Fibroblast of the aortic adventitia (primary cell): ENCODE measurements at regions not wholly inside any gene's neighbourhood (a gene's known extent, or its start where the extent isn't known, plus 50 kb on each side); places are given as distances from the start of the nearest gene placed in this dataset.

Experiments used
- DNase-seq: peaks from one replicate; pipeline ENCODE4 v3.0.0-alpha.2; 2010; ENCODE audit warnings: low read depth
- H3K4me3 ChIP-seq: 2 replicates; pipeline ENCODE4 v1.5.1; 2011; ENCODE audit warnings: low read depth, mild to moderate bottlenecking, control low read depth, low read length, moderate library complexity
- TF ChIP-seq, protein P1 (sequence below): IDR thresholded peaks from 2 replicates; pipeline ENCODE4 v1.5.1; 2011; ENCODE audit warnings: mild to moderate bottlenecking, low read length, control low read depth, inconsistent platforms; ENCODE audit not compliant: insufficient read depth

DNA sequence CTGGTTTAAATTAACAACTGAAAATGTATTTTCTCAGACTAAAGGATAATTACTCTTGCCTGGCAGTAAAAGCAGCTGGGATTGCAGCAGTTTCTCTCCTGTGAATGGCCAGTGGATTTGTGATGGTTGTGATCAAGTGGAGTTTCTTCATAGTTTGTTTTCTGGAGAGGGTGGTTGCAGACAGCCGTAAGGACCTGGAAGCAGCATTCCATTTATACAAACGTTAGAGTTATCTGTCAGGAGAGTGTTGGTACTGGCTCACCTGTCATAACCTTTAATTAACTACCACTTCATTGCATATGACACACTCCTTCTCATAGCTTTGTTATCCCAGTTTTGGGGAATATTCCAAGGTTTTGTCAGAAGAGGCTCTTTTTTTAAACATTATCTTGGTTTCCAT, 258.4 kb upstream of the SLC10A2 start:
- TF ChIP-seq, protein P1, sequence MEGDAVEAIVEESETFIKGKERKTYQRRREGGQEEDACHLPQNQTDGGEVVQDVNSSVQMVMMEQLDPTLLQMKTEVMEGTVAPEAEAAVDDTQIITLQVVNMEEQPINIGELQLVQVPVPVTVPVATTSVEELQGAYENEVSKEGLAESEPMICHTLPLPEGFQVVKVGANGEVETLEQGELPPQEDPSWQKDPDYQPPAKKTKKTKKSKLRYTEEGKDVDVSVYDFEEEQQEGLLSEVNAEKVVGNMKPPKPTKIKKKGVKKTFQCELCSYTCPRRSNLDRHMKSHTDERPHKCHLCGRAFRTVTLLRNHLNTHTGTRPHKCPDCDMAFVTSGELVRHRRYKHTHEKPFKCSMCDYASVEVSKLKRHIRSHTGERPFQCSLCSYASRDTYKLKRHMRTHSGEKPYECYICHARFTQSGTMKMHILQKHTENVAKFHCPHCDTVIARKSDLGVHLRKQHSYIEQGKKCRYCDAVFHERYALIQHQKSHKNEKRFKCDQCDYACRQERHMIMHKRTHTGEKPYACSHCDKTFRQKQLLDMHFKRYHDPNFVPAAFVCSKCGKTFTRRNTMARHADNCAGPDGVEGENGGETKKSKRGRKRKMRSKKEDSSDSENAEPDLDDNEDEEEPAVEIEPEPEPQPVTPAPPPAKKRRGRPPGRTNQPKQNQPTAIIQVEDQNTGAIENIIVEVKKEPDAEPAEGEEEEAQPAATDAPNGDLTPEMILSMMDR: no peak
- no peak for DNase-seq
- no peak overlapping the region for H3K4me3 ChIP-seq

DNA sequence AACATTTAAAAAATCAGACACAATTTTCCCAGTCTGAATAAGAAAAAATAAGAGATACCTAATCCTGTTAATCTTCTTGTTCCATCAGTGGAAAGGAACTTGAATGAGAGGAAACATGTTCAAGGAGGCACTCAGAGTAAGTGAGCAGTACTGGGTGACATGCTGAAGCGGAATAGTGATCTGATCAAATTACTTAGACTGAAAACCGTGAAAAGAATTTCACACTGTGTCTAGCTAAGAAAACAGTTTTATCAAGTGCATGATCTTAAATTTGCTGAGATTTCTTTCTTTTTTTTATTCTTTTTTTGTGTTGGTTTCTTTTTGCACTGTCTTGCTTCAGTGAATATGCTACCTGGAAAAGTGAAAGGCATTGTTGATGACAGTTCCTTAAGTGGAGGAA, 249.5 kb upstream of the SLC10A2 start:
- TF ChIP-seq, protein P1: no peak
- no peak overlapping the region for H3K4me3 ChIP-seq
- DNase-seq: no peak

DNA sequence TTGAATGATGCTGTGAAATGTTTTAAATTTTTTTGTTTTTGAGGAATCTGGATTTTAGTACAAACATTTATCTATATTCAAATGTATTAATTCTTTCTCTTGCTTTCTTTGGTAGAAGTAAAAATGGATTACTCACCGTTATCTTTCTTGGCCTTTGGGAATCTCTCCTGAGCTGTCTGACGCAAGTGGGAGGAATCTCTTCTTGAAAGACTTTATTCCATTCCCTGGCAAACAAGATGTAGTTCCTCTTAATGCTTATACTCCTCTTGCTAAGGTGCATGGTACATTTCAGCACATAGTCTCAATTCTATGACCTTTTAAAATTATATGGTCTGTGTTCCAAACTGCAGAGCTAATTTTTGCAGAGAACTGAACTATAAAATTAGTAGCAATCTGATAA, 246.2 kb upstream of the SLC10A2 start:
- TF ChIP-seq, protein P1: no peak
- no peak for DNase-seq
- H3K4me3 ChIP-seq: no peak overlapping the region

DNA sequence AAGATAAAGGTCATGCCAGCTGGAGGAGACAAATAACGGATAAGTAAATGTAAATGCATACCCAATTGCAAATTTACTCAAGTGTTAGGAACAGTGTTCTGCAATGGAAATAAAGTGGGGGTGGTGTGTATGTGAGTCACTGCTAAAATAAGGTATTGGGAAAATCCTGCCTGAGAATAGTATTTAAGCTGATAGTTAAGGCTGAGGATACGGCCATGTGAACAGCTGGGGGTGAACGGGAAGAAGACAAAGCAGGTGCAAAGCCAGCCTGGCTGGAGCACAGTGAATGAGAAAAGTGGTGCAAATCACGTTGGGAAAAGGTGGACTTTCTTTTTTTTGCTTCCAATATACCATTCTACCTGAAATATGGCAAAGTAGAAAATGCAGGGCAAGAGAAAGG, 242.4 kb upstream of the SLC10A2 start:
- TF ChIP-seq, protein P1: no peak
- no peak overlapping the region for H3K4me3 ChIP-seq
- no peak for DNase-seq

DNA sequence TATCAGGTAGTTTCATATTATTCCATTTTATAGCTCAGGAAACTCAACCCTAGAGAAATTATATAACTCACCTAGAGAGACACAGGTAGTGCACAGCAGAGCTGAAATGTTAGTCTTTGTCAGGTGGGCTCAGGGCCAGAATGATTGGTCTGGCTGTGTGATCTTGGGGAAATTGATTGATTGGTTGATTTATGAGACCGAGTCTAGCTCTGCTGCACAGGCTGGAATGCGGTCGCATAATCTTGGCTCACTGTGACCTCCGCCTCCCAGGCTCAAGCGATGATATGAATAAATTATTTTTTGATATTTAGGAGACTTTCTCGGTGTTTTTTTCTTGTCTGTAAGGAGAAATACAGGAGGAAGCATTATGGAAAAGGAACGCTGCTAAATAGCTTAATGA, 239.9 kb upstream of the SLC10A2 start:
- no peak overlapping the region for H3K4me3 ChIP-seq
- TF ChIP-seq, protein P1: no peak
- no peak for DNase-seq

DNA sequence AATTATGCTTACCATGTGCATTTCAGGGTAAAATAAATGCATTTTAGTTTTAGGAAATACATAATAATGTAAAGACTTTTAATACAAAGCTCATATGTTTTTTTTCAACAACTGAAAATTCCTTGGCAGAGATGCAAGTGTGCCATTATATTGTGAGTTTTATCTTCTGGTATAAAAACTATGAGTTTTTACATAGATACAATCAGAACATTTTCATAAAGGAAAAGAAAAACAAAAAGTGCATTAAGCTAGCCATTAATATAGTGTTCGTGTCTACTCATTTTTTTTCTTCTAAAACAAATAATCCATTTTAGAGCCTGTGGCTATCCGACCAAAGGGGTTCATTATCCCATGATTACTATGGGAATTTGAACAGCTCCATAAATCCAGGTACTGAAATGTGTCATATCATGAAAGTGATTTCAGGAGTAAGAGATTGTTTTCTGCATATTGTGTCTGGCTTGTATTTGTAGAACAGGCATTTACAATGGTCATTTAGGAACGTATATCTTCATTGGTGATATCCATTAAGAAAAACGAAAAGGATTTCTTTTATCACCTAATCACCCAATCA, 236.9 kb upstream of the SLC10A2 start:
- no peak for DNase-seq
- TF ChIP-seq, protein P1: no peak
- H3K4me3 ChIP-seq: no peak overlapping the region

DNA sequence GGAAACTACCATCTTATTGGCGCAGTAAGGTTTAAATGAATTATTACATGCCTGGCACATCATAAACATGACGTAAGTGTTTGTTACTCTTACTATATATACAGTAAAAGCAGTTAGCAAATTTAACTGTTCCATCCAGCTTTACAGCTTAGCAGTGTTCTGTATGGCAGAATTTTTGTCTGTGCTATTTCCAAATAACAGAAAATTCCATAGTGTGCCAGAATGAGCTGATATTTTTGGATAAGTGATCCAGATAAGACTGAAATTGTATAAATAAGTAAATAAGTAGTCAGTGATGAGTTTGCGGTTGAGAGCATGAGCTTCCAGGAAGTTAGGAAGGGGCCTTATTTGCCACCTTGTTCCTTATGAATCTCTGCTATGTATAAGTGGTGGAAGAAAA, 236.5 kb upstream of the SLC10A2 start:
- no peak for DNase-seq
- TF ChIP-seq, protein P1: no peak
- H3K4me3 ChIP-seq: no peak overlapping the region
